ENCODE measurements at regions not wholly inside any gene's neighbourhood (a gene's known extent, or its start where the extent isn't known, plus 50 kb on each side); places are given as distances from the start of the nearest gene placed in this dataset.

GRCh38 chr9:110029429-110029955 lies 178.5 kb downstream of the C9orf152 start:
- Histone ChIP-seq H3K4me1 (ENCODE audit: control insufficient read depth, extremely low read depth, insufficient read depth, low read length) (peaks cover 57% of the 10 kb centered on the region), H3K4me3 (replicated peaks in 1 of 3; ENCODE audit: insufficient read depth in 1 of 3, low read depth in 1 of 3, low read length in 3 of 3) (peak overlapping the region in 1 of 3 experiments; percentile 1), H3K9me3 (replicated peaks; ENCODE audit: control insufficient read depth, insufficient read depth, low read length) (no peaks in the 10 kb centered on the region), H3K9me1 (replicated peaks; ENCODE audit: control insufficient read depth, extremely low read depth, insufficient read depth, low read length) (no peaks in the 10 kb centered on the region), H2AFZ (ENCODE audit: low read depth, low read length) (no peak overlapping the region), H3K27ac (ENCODE audit: insufficient read depth, low read depth, low read length) (peak overlapping the region; percentile 97), H3K4me2 (ENCODE audit: insufficient read depth, low read length) (peak overlapping the region; percentile 52), H3K9ac (replicated peaks; ENCODE audit: extremely low read depth, insufficient read depth, low read length) (peak overlapping the region; percentile 83), H3K79me2 (ENCODE audit: control insufficient read depth, insufficient read depth, low read length) (no peaks in the 10 kb centered on the region), H4K20me1 (replicated peaks; ENCODE audit: control insufficient read depth, extremely low read depth, insufficient read depth, low read length) (no peaks in the 10 kb centered on the region), H3K27me3 (ENCODE audit: control insufficient read depth in 2 of 2, insufficient read depth in 2 of 2, low read length in 2 of 2) (no peaks in the 10 kb centered on the region), H3K36me3 (ENCODE audit: control insufficient read depth in 2 of 2, extremely low read depth in 1 of 2, insufficient read depth in 2 of 2, low read length in 2 of 2) (no peaks in the 10 kb centered on the region)
- intact Hi-C loops (cut with micrococcal nuclease) (loop anchor here (1.0 kb wide), 3 partner anchors 19 to 122 kb away; no protein-coding TSS in a partner anchor), dilution Hi-C loops (cut with MboI; ENCODE audit: extremely low pct_ligation_motif_present, low sequenced_read_pairs) (no loop called here)
- peak; percentile 95 for FAIRE-seq
- CTCF ChIA-PET, result interaction anchor here (1.0 to 3.3 kb wide), 14 partner anchors 13 to 126 kb away, joined by 3 to 25 read pairs (median 5); no protein-coding TSS in a partner anchor
- BruUV-seq (replicated peaks), result TSS peak; percentile 63
- no peak for TF ChIP-seq CTCF (IDR thresholded peaks at IDR 0.05; ENCODE audit: extremely low read depth in 1 of 2, insufficient read depth in 1 of 2, low read depth in 1 of 2, low read length in 2 of 2)
- no peak for TF ChIP-seq MYC (IDR thresholded peaks at IDR 0.05; ENCODE audit: low read depth, low read length)
- TF ChIP-seq FOS (IDR thresholded peaks at IDR 0.05; ENCODE audit: borderline replicate concordance, insufficient read depth, low read length), result peak; percentile 88
- no peak for TF ChIP-seq EZH2 (IDR thresholded peaks at IDR 0.05; ENCODE audit: borderline replicate concordance, low read depth, low read length, severe bottlenecking)
- peak; percentile 95 for TF ChIP-seq JUN (IDR thresholded peaks at IDR 0.05; ENCODE audit: borderline replicate concordance, insufficient read depth, insufficient read length, low read depth)
- no peak for TF ChIP-seq GATA2 (IDR thresholded peaks at IDR 0.05; ENCODE audit: insufficient read depth, insufficient read length, low read depth, low read length)
- peak; percentile 63 for TF ChIP-seq POLR2A (IDR thresholded peaks at IDR 0.05; ENCODE audit: low read depth, low read length)
- peak; percentile 89 for TF ChIP-seq POLR2AphosphoS5 (IDR thresholded peaks at IDR 0.05; ENCODE audit: insufficient read depth, low read depth, low read length)
- TF ChIP-seq MAX (IDR thresholded peaks at IDR 0.05; ENCODE audit: insufficient read depth, insufficient read length), result peak; percentile 96
- POLR2A ChIA-PET, result interaction anchor here (1.0 to 2.8 kb wide), 6 partner anchors 13 to 122 kb away, joined by 3 to 16 read pairs (median 6); no protein-coding TSS in a partner anchor
- DNase-seq (ENCODE audit: low read depth, low spot score), result peak; percentile 91

All from endothelial cell of umbilical vein (primary cell).